Dedifferentiated amniotic fluid mesenchymal stem cell (primary cell): ENCODE measurements at regions not wholly inside any gene's neighbourhood (a gene's known extent, or its start where the extent isn't known, plus 50 kb on each side); places are given as distances from the start of the nearest gene placed in this dataset.
"Not testable (repeated sequence)": the region's sequence is repeated elsewhere in the genome, so short reads cannot be mapped to it uniquely, and the experiment has no call there.

ENCODE experiments used
- DNase-seq: peaks from one replicate; pipeline ENCODE4 v3.0.0-alpha.2; 2016; ENCODE audit errors: extremely low spot score

DNA sequence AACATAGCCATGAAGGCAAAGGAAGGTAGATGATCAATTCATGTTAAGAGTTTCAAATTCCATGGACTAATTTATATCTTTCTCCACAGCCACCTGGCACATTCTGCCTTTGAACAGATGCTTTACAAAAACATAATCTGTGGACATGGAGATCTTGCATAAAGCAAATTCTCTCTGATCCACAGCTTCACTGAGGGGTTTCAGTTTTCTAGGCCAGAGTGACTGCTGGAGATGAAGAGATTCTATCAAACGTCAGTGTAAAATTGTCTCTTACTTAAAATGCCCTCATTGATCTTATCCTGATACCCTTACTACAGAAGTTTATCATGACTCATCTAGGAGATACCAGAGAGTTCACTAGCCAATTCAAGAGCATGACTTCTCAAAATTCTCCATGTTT lies 291.6 kb downstream of the DAD1 start:
- no peak for DNase-seq

DNA sequence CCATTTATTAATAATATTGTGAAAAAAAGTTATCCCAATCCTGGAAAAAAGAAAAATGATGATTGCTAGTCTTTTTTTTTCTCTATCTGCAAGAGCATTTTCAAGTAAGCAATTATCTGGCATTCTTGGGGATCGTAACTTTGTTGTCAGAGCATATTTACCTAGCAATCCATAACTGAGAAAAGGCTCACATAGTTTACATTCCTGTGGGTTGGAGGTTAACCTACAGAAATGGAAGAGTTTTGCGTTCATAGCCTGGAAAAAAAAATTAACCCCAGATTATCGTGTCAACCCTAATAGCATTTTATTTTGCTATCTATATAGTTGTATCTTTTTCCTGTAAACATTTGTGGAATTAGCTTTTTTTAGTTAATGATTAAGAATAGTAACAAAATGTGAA lies 292.3 kb downstream of the DAD1 start:
- DNase-seq = peak; percentile 25

DNA sequence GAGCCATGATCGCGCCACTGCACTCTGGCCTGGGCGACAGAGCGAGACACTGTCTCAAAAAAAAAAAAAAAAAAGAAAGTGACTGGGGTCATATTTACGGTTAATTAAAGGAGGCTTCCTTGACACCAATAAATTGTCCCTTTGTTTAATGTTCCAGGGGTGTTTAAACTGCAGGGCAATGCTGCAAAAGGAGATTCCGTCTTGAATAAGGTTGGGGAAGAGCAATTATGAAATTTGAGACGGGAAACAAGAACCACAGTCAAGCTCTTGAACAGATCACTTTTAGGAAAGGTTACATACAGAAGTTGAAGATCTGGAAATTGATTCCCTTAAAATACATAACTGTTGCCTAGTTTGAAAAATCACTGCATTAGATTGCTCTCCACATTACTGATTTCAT lies 292.9 kb downstream of the DAD1 start:
- DNase-seq = no peak

DNA sequence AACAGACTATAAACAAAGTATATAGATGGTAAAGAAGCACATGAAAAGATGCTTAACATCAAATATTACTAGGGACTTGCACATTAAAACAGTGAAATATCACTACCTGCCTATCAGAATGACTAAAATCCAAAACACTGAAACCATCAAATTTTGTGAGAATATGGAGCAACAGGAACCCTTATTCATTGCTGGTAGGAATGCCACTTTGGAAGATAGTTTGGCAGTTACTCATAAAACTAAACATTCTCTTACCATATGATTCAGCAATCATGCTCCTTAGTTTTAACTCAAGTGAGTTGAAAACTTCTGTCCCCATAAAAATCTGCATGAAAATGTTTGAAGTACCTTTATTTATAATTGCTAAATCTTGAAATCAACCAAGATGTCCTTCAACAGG lies 297.6 kb downstream of the DAD1 start:
- no peak for DNase-seq

DNA sequence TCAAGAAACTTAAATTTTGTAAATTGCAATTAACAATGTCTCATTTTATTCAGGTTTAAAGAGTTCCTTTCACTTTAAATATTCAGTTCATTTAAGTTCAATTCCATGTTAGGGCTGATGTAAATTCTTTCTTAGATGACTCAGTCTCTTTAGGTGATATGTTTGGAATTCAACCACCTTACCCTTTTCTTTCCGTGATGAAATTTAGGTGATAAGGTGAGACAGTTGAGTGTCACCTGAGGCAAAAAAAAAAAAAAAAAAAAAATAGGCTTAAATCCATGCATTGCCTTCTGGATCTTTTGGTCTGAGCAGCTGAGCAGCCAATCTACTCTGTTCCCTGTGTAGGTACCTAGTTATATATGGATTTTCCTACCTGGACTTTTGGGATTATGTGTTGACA lies 299.5 kb downstream of the DAD1 start:
- DNase-seq = no peak

DNA sequence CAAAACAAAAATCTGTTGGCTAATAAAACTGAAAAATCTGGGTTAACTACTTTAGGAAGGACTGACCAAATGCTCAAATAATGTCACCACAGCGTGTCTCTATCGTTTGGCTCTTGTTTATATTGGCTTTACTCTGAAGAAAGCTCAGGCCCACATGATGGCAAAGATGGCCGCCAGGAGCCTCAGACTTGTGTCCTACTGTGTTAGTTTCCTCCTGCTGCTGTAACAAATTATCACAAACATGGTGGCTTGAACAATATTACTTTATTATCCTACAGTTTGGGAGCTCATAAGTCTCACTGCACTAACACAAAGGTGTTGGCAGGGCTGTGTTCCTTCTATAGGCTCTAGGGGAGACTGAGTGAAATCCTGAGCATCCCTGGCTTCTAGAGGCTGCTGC lies 303.0 kb downstream of the DAD1 start:
- no peak for DNase-seq

DNA sequence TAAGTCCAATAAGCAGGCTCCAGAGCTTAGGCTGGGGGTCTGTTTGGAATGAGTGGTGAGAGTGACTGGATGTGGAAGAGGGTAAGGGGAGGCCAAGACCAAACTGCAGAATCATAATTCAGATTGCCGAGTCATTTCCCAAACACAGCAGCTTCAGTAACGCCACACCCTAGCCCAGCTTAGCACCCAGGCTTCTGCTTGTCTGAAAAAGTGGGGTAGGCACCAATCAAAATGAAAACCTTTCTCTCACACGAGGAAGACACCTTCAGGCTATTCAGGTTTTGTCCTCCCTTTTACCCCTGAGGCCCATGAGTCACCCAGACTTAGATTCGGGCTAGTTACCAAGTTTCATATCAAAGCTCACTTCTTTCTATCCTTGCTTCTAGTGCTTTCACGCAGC lies 306.1 kb downstream of the DAD1 start:
- DNase-seq = no peak

DNA sequence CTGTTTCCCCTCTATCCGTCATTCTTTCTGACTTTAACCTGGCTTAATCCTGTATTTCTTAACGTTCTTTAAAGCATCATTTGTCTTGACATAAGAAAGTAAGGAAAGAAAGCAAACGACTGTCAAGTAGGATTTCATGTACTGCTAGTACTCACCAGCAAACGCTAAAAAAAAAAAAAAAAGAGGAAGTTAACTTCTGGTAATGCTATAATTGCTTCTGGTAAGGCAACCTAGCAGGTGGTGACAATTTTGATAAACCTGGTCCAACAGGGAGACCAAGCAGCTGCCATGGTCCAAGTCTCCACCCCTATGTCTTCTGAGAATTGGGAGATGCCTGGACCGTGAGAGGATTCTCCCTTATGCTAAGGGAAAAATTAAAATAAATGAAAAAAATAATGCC lies 306.6 kb downstream of the DAD1 start:
- no peak for DNase-seq

DNA sequence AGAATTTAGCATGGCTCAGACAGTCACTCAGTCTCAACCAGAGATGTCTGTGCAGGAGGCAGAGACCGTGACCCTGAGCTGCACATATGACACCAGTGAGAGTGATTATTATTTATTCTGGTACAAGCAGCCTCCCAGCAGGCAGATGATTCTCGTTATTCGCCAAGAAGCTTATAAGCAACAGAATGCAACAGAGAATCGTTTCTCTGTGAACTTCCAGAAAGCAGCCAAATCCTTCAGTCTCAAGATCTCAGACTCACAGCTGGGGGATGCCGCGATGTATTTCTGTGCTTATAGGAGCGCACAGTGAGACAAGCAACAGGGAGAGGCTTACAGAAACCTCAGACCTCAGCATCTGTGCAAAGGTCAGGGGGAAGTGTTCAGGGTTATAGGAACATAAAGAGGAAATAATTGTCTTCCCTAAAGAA lies 307.6 kb downstream of the DAD1 start:
- DNase-seq = not testable (repeated sequence)

DNA sequence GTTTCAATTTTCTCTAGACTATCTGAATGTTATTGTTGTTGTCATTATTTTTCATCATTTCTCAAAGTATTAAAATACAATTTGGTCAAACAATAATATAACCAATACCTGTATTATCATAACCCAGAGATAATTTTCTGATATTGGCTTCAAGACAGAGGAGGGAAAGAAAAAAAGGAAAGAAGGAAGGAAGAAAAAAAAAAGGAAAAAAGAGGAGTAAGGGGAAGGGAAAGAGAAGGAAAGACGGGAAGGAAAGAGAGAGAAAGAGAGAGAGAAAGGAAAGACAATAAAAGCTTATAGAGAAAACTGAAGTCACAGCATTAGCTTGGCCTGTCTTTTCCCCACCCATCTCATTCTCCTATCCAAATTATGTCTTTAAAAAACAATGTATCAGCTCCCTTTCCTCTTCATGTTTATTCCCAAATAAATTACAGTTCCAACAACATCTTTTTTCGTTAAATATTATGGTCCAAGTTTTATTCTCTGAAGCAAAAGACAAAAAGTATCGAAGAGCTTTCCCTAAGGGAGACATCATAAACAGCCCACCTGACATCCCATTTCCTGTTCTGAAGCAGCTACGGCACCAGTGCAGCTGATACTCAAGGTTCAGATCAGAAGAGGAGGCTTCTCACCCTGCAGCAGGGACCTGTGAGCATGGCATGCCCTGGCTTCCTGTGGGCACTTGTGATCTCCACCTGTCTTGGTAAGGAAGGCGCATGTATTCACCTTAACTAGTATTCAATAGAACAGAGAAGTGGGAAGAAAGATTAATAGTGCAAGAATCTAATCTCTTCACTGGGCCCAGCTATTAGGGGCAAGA lies 308.3 kb downstream of the DAD1 start:
- no peak for DNase-seq

DNA sequence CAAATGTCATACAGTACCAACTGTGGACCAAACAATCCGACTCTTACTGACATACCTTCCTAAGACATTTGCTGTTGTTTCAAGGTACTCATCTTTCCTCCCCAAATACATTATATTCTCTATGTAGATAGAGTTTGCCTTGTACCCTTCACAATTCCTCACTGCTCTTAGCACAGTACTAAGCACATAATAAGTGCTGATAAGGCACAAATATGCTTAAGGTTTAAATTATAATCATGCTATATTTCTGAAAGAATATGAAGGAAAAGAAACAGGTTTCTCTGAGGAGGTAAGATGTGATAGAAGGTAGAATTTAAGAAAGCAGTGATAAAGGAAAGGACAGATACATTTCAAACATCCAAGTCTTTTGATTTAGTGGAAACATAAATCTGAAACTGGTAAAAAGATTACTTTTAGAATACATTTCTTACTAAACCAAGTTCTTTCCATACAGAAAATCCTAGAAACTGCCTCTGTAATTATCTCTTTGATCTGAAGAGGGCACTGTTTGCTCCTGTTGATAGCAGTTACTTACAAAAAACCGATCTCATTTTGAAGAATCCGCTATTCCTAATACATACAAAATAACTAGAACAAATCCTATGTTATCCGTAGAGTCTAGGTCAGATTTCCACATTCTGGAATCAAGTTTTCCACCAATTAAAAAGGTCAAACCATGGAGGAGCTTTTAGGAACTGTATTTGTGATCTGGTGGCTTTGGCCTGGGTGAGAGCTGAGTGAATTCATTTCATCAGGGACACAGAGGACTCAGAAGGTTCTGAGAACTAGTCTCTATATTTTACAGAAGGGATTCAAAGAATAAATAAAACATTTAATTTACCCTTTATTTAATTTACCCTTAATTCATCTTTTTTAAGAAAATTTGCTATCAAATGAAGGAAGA lies 311.9 kb downstream of the DAD1 start:
- DNase-seq = no peak

DNA sequence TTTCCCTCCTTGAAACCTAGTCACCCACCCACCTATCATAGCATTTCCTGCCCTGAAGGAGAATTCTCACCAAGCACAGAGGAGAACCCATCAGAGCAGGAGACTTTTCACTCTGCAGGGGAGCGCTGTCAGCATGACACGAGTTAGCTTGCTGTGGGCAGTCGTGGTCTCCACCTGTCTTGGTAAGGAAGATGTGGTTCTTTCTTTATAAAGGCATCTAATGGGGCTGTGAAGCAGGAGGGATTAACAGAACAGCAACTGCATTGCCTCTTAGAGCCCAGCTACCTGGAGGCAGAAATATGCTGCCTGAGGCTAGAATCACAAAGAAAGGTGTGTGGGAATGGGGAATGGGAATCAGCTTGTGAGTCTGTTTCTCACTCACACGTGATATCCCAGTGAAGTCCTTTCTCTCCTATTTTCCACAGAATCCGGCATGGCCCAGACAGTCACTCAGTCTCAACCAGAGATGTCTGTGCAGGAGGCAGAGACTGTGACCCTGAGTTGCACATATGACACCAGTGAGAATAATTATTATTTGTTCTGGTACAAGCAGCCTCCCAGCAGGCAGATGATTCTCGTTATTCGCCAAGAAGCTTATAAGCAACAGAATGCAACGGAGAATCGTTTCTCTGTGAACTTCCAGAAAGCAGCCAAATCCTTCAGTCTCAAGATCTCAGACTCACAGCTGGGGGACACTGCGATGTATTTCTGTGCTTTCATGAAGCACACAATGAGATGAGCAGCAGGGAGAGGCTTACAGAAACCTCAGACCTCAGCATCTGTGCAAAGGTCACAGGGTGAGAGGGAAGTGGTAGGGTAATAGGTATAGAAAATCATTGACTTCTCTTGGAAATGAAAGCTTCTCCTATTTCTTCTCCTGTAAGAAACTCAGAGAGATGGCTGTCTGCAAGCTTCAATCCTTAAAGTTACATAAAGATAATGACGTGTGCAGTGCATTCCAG lies 316.9 kb downstream of the DAD1 start:
- DNase-seq = no peak

DNA sequence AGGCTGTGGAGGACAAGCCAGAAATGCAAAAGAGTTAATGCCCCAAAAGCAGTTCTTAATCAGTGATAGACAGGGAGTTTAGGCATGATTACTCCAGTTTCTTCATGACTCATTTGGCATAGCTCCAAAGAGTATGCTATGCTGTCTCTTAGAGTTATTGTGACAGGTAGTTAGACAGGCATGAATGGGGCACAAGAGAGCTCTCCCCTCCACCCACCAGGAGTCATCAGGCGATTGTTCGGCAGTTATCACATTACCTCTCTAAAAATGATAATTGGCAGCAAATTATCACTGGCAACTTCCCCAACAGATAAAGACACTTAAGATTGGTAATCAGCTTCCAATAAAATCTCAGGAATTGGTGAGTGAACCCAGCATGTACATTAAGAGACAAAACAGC lies 320.1 kb downstream of the DAD1 start:
- no peak for DNase-seq

DNA sequence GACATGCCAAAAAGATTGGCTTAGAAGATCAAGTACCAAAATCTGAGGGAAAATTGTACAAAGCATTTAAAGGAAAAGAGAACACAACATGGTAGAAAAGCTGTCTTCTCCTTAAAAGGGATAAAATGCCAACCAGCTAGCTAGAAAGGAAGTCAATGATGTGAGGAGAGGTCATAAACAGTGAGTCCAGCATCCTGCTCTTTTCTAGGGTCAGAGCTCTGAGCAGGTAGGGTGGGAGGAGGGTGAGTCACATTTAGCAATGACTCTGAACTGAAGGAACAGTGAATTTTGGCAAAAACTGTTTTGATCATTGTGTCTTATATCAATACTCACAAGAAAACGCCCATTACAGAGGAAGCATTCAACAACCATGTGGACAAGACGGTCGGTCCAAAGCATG lies 322.3 kb downstream of the DAD1 start:
- no peak for DNase-seq

DNA sequence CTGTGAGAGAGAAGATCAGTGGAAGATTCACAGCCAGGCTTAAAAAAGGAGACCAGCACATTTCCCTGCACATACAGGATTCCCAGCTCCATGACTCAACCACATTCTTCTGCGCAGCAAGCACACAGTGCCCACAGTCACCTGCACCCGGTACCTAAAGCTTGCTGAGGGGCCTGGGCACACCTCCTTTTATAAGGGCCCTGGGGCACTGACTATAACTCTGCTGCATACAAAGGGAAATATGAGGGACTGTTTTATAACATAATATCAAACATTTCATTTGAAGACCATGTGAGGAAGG lies 322.9 kb downstream of the DAD1 start:
- DNase-seq = no peak

DNA sequence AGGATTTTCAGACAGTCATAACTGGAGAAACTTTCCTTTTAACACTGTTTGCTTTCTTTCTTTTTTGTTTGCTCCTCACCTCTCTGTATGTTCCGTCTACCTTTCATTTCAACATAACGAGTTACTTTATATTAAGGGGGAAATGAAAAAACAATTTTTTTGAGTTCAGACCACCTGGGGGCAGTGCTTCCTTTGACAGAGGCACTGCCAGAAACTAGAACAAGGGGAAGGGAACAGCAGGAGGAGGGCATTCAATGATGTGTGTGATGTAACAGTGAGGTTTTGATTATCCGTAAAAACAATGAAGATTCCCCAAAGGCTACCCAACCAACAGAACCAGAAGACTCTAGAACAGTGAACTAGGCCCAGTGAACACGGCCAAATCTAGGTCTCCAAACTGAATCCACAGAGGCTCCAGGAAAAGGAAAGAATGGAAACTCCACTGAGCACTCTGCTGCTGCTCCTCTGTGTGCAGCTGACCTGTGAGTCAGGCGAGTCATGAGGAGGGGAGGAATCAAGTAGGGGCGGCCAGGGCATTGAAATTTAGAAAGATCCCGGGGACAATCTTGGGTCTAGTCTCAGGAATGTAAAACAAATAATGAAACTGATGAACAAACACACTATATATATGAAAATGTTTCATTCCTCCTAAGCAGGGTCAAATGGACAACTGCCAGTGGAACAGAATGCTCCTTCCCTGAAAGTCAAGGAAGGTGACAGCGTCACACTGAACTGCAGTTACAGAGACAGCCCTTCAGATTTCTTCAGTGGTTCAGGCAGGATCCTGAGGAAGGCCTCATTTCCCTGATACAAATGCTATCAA lies 323.5 kb downstream of the DAD1 start:
- no peak for DNase-seq

DNA sequence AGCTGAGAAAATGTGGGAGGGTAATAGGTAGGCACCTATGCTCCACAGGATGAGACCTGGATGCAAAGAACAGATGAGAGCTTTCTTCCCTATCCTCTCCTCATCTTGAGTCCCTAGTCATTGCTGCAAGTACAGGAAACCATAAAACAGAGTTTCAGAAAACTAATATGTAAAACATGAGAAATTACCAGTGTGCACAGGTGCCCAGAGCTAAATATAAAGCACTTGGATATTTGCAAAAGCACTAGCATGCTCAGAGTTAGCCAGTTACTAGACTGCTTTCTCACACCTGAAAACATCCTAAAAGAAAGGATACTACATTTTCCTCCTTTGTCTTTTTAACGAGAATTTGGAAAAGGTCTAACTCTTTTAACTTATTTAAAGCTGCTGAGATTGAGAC lies 324.3 kb downstream of the DAD1 start:
- no peak for DNase-seq

DNA sequence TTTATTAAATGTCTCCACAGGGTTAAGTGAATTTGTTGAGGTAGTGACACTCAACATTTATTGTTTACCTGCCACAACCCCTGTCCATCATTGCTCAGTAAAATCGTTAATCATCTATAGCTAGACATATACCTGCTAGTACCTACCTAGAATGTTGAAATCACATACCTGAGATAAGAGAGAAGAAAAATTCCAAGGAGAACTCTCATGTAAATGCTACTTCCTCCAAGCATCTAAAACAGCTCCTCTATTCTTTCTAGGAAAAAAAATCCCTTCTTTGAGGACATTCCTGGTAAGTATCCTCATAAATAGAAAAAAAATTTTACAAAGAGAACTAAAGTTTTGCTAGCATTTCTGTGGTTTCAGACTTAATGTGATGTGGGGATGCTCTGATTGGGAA lies 325.1 kb downstream of the DAD1 start:
- DNase-seq = no peak

DNA sequence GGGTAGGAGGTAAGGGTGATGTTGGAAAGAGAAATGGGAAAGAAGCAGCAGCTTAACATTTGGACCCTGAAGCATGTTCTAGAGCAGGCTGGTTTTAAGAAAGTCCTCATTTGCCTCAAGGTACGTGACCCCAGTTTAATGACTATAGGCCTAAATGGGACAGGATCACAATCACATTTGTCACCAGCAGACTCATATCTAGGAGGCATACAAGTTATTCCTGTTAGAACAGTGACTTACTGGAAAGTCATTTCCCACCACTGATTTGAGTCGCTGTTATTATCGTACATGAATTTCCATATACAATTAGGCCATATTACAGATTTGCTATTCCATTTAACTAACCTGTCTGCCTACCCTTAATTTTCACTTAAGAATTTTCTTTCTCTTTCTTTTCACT lies 326.1 kb downstream of the DAD1 start:
- no peak for DNase-seq

DNA sequence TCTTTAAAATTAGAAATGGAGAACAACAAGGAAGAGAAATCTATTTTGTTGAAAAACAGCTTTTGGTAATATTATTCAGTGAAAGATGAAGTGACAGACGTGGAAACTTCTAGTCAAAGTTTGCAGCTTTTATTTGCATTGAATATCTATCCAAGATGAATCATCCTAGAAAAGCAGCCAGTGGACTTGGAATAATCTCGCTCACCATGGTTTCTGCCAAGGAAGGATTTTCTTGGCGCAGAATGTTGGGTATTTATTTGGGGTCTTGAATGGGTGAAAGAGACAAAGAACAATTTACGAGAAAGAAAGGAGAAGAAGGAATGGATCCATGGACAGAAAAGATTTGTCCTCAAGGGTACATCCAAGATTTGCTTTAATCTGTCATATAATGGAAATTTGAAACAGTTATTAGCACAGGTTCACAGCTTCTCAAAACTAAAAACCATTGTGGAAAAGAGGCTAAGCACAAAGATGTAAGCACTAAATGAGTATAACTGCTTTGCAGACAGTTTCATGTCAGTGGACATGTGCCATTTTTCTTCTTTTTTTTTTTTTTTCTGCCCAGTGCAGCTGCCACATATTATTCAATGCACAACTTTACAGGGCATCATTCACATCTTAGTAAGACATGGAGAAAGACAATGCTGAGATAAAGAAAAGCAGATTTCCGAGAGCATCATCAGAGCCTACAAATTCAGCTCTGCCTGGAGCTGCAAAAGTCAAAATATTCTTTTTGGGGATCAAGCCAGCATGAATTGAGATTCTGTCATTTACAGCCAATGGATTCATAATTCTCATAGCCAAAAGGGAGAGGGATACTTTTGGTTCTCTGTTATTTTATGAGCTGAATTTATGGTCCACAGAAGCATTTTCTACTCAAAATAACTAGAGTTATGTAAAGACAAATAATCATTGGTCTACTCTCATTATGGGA lies 333.7 kb downstream of the DAD1 start:
- DNase-seq = no peak
